HCT116 (cell line): ENCODE measurements at regions not wholly inside any gene's neighbourhood (a gene's known extent, or its start where the extent isn't known, plus 50 kb on each side); places are given as distances from the start of the nearest gene placed in this dataset.

Source experiments
- ATAC-seq: fragments of 200-7000 bp; cut with Tn5 transposase; 2 replicates; pipeline ENCODE4 v1.9.1; 2020; ENCODE audit warnings: mild to moderate bottlenecking, moderate library complexity
- BruUV-seq: library from RNA; stranded (reverse); fragments of 400-500 nt; replicated peaks from 2 replicates; lab custom pipeline; 2021; lab: Mats Ljungman, UMichigan
- CTCF ChIA-PET: fragments of 300-600 bp; sonication (Branson Sonifier 250); formaldehyde crosslinking; loops from one replicate; lab custom pipeline; 2021; ENCODE audit warnings: antibody characterized with exemption; lab: Charles Lee
- POLR2A ChIA-PET: fragments of 300-600, 350-600 bp; sonication (Branson Sonifier 250); formaldehyde crosslinking; loops from one replicate; lab custom pipeline; 2021; ENCODE audit warnings: antibody characterized with exemption; lab: Charles Lee
- RAD21 ChIA-PET, 2 experiments: fragments of 300-600 bp; sonication (Branson Sonifier 250); formaldehyde crosslinking; loops; one replicate each; lab custom pipeline; 2023; ENCODE audit warnings: low total read pairs in 2 of 2; ENCODE audit not compliant: uncharacterized antibody in 2 of 2, unreplicated experiment in 2 of 2, low non-redundant PET in 1 of 2; lab: Charles Lee
- DNase-seq: peaks from one replicate; pipeline ENCODE4 v3.0.0-alpha.2; 2010; ENCODE audit warnings: low read depth, low spot score
- H2AFZ ChIP-seq: fragments of 200-600 bp; shearing (Covaris generic), sonication (generic); 2 replicates; pipeline ENCODE4 v1.6.1; 2017; ENCODE audit warnings: low read depth, mixed run types, mixed read lengths, antibody characterized with exemption, low read length; ENCODE audit not compliant: poor library complexity, severe bottlenecking
- H3K27ac ChIP-seq: 2 replicates; pipeline ENCODE4 v1.5.1; 2012; ENCODE audit warnings: low read depth, low read length
- H3K27me3 ChIP-seq: fragments of 200-600 bp; sonication (generic); 2 replicates; pipeline ENCODE4 v1.6.1; 2016; ENCODE audit warnings: mixed run types, low read length, mixed read lengths; ENCODE audit not compliant: insufficient read depth
- H3K36me3 ChIP-seq, 2 experiments: fragments of 200-500 bp in 1 of 2; fragments of 200-600 bp in 1 of 2; sonication (Bioruptor generic) in 1 of 2; sonication (generic) in 1 of 2; 2 replicates each; pipeline versions ENCODE4 v1.5.1 to v1.6.1; 2014 to 2016; ENCODE audit warnings: low read length in 2 of 2, inconsistent platforms in 1 of 2, mixed read lengths in 1 of 2, mixed run types in 1 of 2; ENCODE audit not compliant: insufficient read depth in 2 of 2, control insufficient read depth in 1 of 2
- H3K4me1 ChIP-seq, 2 experiments: fragments of 200-600 bp in 1 of 2; sonication (generic) in 1 of 2; 2 replicates each; pipeline versions ENCODE4 v1.5.1 to v1.6.1; 2012 to 2017; ENCODE audit warnings: low read length in 2 of 2, inconsistent platforms in 1 of 2, mild to moderate bottlenecking in 1 of 2, mixed read lengths in 1 of 2, mixed run types in 1 of 2, moderate library complexity in 1 of 2; ENCODE audit not compliant: insufficient read depth in 2 of 2, control insufficient read depth in 1 of 2
- H3K4me2 ChIP-seq: fragments of 200-600 bp; sonication (generic); 2 replicates; pipeline ENCODE4 v1.6.1; 2017; ENCODE audit warnings: mixed run types, low read length, mixed read lengths
- H3K4me3 ChIP-seq, 2 experiments: fragments of 200-600 bp in 1 of 2; sonication (generic) in 1 of 2; replicated peaks in 1 of 2; 2 replicates each; pipeline ENCODE4 v1.5.1; 2011 to 2016; ENCODE audit warnings: low read length in 2 of 2, control low read depth in 1 of 2, low read depth in 1 of 2, mild to moderate bottlenecking in 1 of 2, mixed read lengths in 1 of 2, mixed run types in 1 of 2
- H3K79me2 ChIP-seq: fragments of 200-600 bp; sonication (generic); 2 replicates; pipeline ENCODE4 v1.6.1; 2017; ENCODE audit warnings: mild to moderate bottlenecking, mixed run types, low read length, moderate library complexity, mixed read lengths; ENCODE audit not compliant: insufficient read depth
- H3K9ac ChIP-seq: fragments of 200-600 bp; sonication (generic); 2 replicates; pipeline ENCODE4 v1.6.1; 2016; ENCODE audit warnings: low read length, mixed read lengths
- H3K9me2 ChIP-seq: fragments of 200-600 bp; sonication (generic), shearing (Covaris generic); 2 replicates; pipeline ENCODE4 v1.6.1; 2017; ENCODE audit warnings: mixed run types, mild to moderate bottlenecking, moderate library complexity; ENCODE audit not compliant: insufficient read depth
- H3K9me3 ChIP-seq, 2 experiments: fragments of 200-500 bp in 1 of 2; fragments of 200-600 bp in 1 of 2; sonication (Bioruptor generic) in 1 of 2; sonication (generic) in 1 of 2; 2 replicates each; pipeline ENCODE4 v1.6.1; 2014 to 2017; ENCODE audit warnings: low read length in 2 of 2, mixed read lengths in 2 of 2, inconsistent platforms in 1 of 2, low read depth in 1 of 2, mild to moderate bottlenecking in 1 of 2, mixed run types in 1 of 2, moderate library complexity in 1 of 2; ENCODE audit not compliant: control insufficient read depth in 1 of 2, insufficient read depth in 1 of 2
- H4K20me1 ChIP-seq: fragments of 200-600 bp; sonication (generic), shearing (Covaris generic); 2 replicates; pipeline ENCODE4 v1.6.1; 2017; ENCODE audit warnings: mixed run types, mild to moderate bottlenecking, moderate library complexity; ENCODE audit not compliant: insufficient read depth
- CBX3 ChIP-seq: IDR thresholded peaks from 2 replicates; pipeline ENCODE4 v1.6.1; 2012; ENCODE audit warnings: low read depth
- CEBPB ChIP-seq: IDR thresholded peaks from 2 replicates; pipeline ENCODE4 v1.6.1; 2012; ENCODE audit warnings: low read depth
- CTCF ChIP-seq, 3 experiments: fragments of 200-600 bp in 1 of 3; sonication (generic) in 1 of 3; IDR thresholded peaks in 2 of 3; conservative IDR thresholded peaks in 1 of 3; 2 replicates each; pipeline ENCODE4 v1.5.1; 2012 to 2017; ENCODE audit warnings: low read depth in 2 of 3, low read length in 2 of 3, antibody characterized with exemption in 1 of 3, borderline replicate concordance in 1 of 3, control low read depth in 1 of 3, mild to moderate bottlenecking in 1 of 3, mixed read lengths in 1 of 3, mixed run types in 1 of 3, moderate library complexity in 1 of 3; ENCODE audit not compliant: insufficient read depth in 1 of 3
- EGR1 ChIP-seq: IDR thresholded peaks from 2 replicates; pipeline ENCODE4 v1.6.1; 2012; ENCODE audit warnings: low read depth
- ELF1 ChIP-seq: IDR thresholded peaks from 2 replicates; pipeline ENCODE4 v1.6.1; 2012; ENCODE audit warnings: low read depth, borderline replicate concordance
- EZH2 ChIP-seq: fragments of 200-600 bp; sonication (generic); IDR thresholded peaks from 2 replicates; pipeline ENCODE4 v1.6.1; 2017; ENCODE audit warnings: antibody characterized with exemption, mixed run types
- EZH2phosphoT487 ChIP-seq: fragments of 200-600 bp; IDR thresholded peaks from 2 replicates; pipeline ENCODE4 v1.6.1; 2018; ENCODE audit warnings: antibody characterized with exemption, borderline replicate concordance
- JUND ChIP-seq: IDR thresholded peaks from 2 replicates; pipeline ENCODE4 v1.6.1; 2012
- MAX ChIP-seq: IDR thresholded peaks from 2 replicates; pipeline ENCODE4 v1.6.1; 2012
- REST ChIP-seq: IDR thresholded peaks from 2 replicates; pipeline ENCODE4 v1.6.1; 2012; ENCODE audit warnings: low read depth
- SIN3A ChIP-seq: IDR thresholded peaks from 2 replicates; pipeline ENCODE4 v1.6.1; 2012; ENCODE audit warnings: low read depth
- SRF ChIP-seq: IDR thresholded peaks from 2 replicates; pipeline ENCODE4 v1.6.1; 2012; ENCODE audit warnings: low read depth
- TCF7L2 ChIP-seq: IDR thresholded peaks from 2 replicates; pipeline ENCODE4 v1.7.0; 2011; ENCODE audit warnings: borderline replicate concordance, inconsistent platforms; ENCODE audit not compliant: insufficient read depth, insufficient read length; ENCODE audit errors: extremely low read depth
- YY1 ChIP-seq: IDR thresholded peaks from 2 replicates; pipeline ENCODE4 v1.6.1; 2011; ENCODE audit warnings: low read length, low read depth, moderate library complexity, mild to moderate bottlenecking; ENCODE audit not compliant: insufficient replicate concordance; ENCODE audit errors: extremely low read depth
- ZBTB33 ChIP-seq: IDR thresholded peaks from 2 replicates; pipeline ENCODE4 v1.6.1; 2011; ENCODE audit warnings: mild to moderate bottlenecking, low read length, moderate library complexity; ENCODE audit not compliant: insufficient replicate concordance; ENCODE audit errors: extremely low read depth
- ZFX ChIP-seq: fragments of 450-650 bp; IDR thresholded peaks from 2 replicates; pipeline ENCODE4 v1.6.1; 2017
- ZNF274 ChIP-seq: fragments of 200-500 bp; sonication (Bioruptor generic); IDR thresholded peaks from 2 replicates; pipeline ENCODE4 v1.6.1; 2014; ENCODE audit warnings: mild to moderate bottlenecking, low read depth, low read length, inconsistent platforms
- intact Hi-C: fragments of 100-400 bp; cut with micrococcal nuclease; formaldehyde crosslinking; loops from 2 replicates; pipeline ENCODE4 v1.10.0; 2022

- Histone ChIP-seq H3K9me3 (no peaks in the 10 kb centered on the region), H3K4me3 (no peak overlapping the region), H3K9me2 (no peaks in the 10 kb centered on the region), H3K4me1 (no peaks in the 10 kb centered on the region), H3K36me3 (no peaks in the 10 kb centered on the region), H3K4me2 (no peak overlapping the region), H3K27me3 (no peaks in the 10 kb centered on the region), H3K27ac (no peak overlapping the region), H3K79me2 (no peaks in the 10 kb centered on the region), H3K9ac (no peak overlapping the region), H4K20me1 (no peaks in the 10 kb centered on the region), H2AFZ (no peak overlapping the region)
- CTCF ChIA-PET: no interaction called here
- intact Hi-C loops: loop anchor here (10.0 kb wide), 1 partner anchor 61 kb away; no protein-coding TSS in a partner anchor
- DNase-seq (no peak), ATAC-seq (no peak)
- POLR2A ChIA-PET: no interaction called here
- RAD21 ChIA-PET: no interaction called here
- no TSS peak for BruUV-seq
- TF ChIP-seq ZNF274: no peak
- no peak for TF ChIP-seq CTCF (IDR thresholded peaks at IDR 0.05 in 2 of 3, conservative IDR thresholded peaks at IDR 0.05 in 1 of 3; ENCODE audit: borderline replicate concordance in 1 of 3, insufficient read depth in 1 of 3, low read depth in 2 of 3, low read length in 2 of 3)
- TF ChIP-seq MAX: no peak
- TF ChIP-seq EZH2phosphoT487: no peak
- no peak for TF ChIP-seq ELF1
- TF ChIP-seq CEBPB: no peak
- no peak for TF ChIP-seq SRF
- TF ChIP-seq SIN3A: no peak
- TF ChIP-seq REST: no peak
- TF ChIP-seq CBX3: no peak
- no peak for TF ChIP-seq EZH2
- TF ChIP-seq TCF7L2: no peak
- no peak for TF ChIP-seq YY1
- TF ChIP-seq EGR1: no peak
- no peak for TF ChIP-seq JUND
- TF ChIP-seq ZFX: no peak
- TF ChIP-seq ZBTB33: no peak
Observed at GRCh38 chr9:97124256-97124655, 85.3 kb upstream of the CTSV start.
